AG04450 (cell line): ENCODE measurements at regions not wholly inside any gene's neighbourhood (a gene's known extent, or its start where the extent isn't known, plus 50 kb on each side); places are given as distances from the start of the nearest gene placed in this dataset.

Experiments used
- CTCF ChIA-PET: fragments of 300-600, 350-600 bp; formaldehyde crosslinking; extraction: SDS; loops from one replicate; lab custom pipeline; 2022; ENCODE audit warnings: antibody characterized with exemption, inconsistent platforms; lab: Charles Lee
- POLR2A ChIA-PET: fragments of 350-600 bp; formaldehyde crosslinking; extraction: SDS; loops from one replicate; lab custom pipeline; 2021; ENCODE audit warnings: antibody characterized with exemption, inconsistent platforms; lab: Yijun Ruan, JAX
- DNase-seq: peaks from one replicate; pipeline ENCODE4 v3.0.0-alpha.2; 2011; ENCODE audit warnings: low read depth, low spot score
- H3K27ac ChIP-seq: one replicate; pipeline ENCODE4 v1.5.1; 2012; ENCODE audit warnings: low read depth, low read length, control low read depth
- H3K27me3 ChIP-seq: one replicate; pipeline ENCODE4 v1.6.0; 2012; ENCODE audit warnings: low read length; ENCODE audit not compliant: control insufficient read depth, insufficient read depth
- H3K4me3 ChIP-seq: 2 replicates; pipeline ENCODE4 v1.5.1; 2011; ENCODE audit warnings: mild to moderate bottlenecking, low read depth, low read length, control low read depth
- H3K9me3 ChIP-seq: 2 replicates; pipeline ENCODE4 v1.5.1; 2012; ENCODE audit warnings: low read length; ENCODE audit not compliant: control insufficient read depth, insufficient read depth
- TF ChIP-seq, protein P1 (sequence below): IDR thresholded peaks from 2 replicates; pipeline ENCODE4 v1.5.1; 2011; ENCODE audit warnings: low read depth, low read length, control low read depth, inconsistent platforms

DNA sequence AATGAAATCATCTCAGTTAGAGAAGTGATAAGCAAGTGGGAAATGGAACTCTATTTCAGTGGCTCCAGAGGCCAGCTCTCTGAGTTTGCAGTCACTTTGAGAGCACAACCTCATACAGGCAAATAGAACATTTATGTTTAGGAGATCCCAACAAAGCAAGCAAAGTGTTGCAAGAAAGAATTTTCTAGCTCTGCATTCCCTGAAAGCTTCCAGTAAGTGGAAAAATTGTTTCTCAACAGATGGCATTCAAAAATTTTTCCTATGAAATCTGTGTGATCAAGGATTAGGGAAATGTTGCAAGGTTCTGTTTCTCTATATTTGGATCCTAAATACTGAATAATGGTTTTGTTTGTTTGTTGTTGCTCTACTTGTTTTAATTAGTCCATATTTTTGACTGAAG is 764.2 kb upstream of the ZNF608 start:
- ChIA-PET CTCF (no interaction called here), POLR2A (no interaction called here)
- TF ChIP-seq, protein P1, sequence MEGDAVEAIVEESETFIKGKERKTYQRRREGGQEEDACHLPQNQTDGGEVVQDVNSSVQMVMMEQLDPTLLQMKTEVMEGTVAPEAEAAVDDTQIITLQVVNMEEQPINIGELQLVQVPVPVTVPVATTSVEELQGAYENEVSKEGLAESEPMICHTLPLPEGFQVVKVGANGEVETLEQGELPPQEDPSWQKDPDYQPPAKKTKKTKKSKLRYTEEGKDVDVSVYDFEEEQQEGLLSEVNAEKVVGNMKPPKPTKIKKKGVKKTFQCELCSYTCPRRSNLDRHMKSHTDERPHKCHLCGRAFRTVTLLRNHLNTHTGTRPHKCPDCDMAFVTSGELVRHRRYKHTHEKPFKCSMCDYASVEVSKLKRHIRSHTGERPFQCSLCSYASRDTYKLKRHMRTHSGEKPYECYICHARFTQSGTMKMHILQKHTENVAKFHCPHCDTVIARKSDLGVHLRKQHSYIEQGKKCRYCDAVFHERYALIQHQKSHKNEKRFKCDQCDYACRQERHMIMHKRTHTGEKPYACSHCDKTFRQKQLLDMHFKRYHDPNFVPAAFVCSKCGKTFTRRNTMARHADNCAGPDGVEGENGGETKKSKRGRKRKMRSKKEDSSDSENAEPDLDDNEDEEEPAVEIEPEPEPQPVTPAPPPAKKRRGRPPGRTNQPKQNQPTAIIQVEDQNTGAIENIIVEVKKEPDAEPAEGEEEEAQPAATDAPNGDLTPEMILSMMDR: no peak
- DNase-seq: no peak
- Histone ChIP-seq H3K27me3 (no peaks in the 10 kb centered on the region), H3K4me3 (no peak overlapping the region), H3K9me3 (no peaks in the 10 kb centered on the region), H3K27ac (no peak overlapping the region)

DNA sequence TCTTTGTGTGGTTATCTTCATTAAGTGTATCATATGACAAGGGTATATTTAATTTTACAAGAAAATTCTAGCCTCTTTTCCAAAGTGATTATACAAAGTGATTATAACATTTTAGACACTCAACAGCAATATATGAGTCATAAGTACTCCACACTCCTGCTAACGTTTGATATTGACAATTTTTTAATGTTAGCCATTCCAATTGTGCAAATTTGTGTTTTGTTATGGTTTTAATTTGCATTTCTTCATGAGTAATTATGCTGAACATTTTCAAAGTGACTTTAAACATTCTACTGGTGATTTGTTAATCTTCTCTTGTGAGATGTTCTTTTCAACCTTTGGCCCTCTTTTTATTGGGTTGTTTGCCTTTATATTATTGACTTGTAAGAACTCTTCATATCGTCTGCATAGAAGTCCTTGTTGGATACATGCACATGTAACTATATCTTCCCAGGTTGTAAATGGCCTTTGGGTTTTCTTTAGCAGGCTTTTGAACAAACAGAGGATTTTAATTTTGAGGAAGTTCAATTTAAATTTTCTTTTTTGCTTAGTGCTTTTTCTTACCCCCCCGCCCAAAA is 771.6 kb upstream of the ZNF608 start:
- Histone ChIP-seq H3K27me3 (no peaks in the 10 kb centered on the region), H3K9me3 (no peaks in the 10 kb centered on the region), H3K4me3 (no peak overlapping the region), H3K27ac (no peak overlapping the region)
- DNase-seq: no peak
- ChIA-PET CTCF (no interaction called here), POLR2A (no interaction called here)
- TF ChIP-seq, protein P1: no peak

DNA sequence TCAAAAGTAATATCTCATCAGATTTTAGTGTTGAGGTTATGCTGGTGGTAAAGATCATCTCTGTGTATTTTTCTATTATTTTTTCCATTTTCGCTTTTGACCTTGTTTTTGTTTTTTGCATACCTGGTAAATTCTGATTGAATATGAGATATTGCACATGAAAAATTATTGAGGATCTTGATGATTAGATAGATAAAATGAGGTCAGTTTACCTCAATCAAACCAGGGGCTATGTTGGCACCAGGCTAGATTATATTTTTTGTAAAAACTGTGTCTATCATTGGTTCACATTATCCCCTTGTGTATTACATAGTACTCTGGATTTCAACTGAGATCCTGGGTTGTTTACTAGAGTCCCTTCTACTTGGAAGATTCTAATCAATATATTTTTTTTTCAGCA is 774.9 kb upstream of the ZNF608 start:
- no peak for DNase-seq
- ChIA-PET CTCF (no interaction called here), POLR2A (no interaction called here)
- H3K9me3 ChIP-seq: no peaks in the 10 kb centered on the region
- no peak overlapping the region for H3K27ac ChIP-seq
- H3K27me3 ChIP-seq: no peaks in the 10 kb centered on the region
- no peak overlapping the region for H3K4me3 ChIP-seq
- TF ChIP-seq, protein P1: no peak

DNA sequence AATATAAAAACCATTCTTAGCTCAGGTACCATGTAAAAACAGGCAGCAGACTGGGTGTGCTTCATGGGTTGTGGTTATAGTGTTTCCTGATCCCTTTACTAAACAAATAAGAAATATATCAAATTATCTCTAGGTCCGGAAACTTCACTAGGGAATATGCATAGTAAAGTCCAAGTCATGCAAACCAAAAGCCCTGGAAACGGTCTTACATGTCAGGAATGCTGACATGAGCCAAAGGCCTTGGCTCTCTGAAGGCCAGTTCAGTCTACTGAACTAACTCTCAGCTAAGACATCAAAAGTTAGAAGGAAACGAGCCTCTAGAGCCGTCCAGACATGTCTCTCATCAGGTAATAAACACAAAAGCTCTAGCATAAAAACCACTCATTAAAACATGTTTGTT is 778.9 kb upstream of the ZNF608 start:
- Histone ChIP-seq H3K4me3 (no peak overlapping the region), H3K9me3 (no peaks in the 10 kb centered on the region), H3K27me3 (no peaks in the 10 kb centered on the region), H3K27ac (no peak overlapping the region)
- POLR2A ChIA-PET: no interaction called here
- CTCF ChIA-PET: no interaction called here
- TF ChIP-seq, protein P1: no peak
- no peak for DNase-seq

DNA sequence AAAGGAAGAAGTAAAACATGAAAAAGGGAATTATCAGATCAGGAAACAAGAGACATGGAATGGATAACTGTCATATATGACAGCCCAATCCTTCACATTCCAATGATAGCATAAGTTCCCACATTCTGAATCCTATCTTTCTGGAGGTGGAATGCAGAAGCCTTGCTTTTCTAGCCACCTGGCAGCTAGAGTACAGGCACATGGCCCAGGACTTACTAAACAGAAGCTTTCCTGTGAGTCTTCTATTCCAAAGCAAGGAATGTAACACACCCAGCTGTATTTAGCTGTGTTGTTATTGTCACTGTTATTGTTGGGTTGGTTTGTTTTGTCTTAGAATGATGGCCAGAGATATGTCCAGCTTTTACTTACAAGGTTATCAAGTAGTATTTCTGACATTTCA is 780.5 kb upstream of the ZNF608 start:
- POLR2A ChIA-PET: no interaction called here
- TF ChIP-seq, protein P1: no peak
- no peak overlapping the region for H3K27ac ChIP-seq
- CTCF ChIA-PET: interaction anchor here (0.6 kb wide), 1 partner anchor 178 kb away, joined by 3 read pairs; no protein-coding TSS in a partner anchor
- no peaks in the 10 kb centered on the region for H3K27me3 ChIP-seq
- H3K4me3 ChIP-seq: no peak overlapping the region
- no peak for DNase-seq
- no peaks in the 10 kb centered on the region for H3K9me3 ChIP-seq
